ENCODE measurements at regions not wholly inside any gene's neighbourhood (a gene's known extent, or its start where the extent isn't known, plus 50 kb on each side); places are given as distances from the start of the nearest gene placed in this dataset.

GRCh38 chr1:163571950-163572349 lies 250.2 kb downstream of the NUF2 start:
- intact Hi-C loops (cut with DNase I) = no loop called here
- H3K27ac ChIP-seq = no peak overlapping the region
- no peak for DNase-seq
- no peak overlapping the region for H3K9ac ChIP-seq (ENCODE audit: low read depth in 2 of 2, low read length in 2 of 2)
- no peaks in the 10 kb centered on the region for H3K9me3 ChIP-seq
- H3K36me3 ChIP-seq = no peaks in the 10 kb centered on the region
- H3K4me1 ChIP-seq = no peaks in the 10 kb centered on the region
- no peaks in the 10 kb centered on the region for H3K27me3 ChIP-seq
- no peak for TF ChIP-seq CTCF (IDR thresholded peaks at IDR 0.05)
- H3K4me3 ChIP-seq = no peak overlapping the region

DNA sequence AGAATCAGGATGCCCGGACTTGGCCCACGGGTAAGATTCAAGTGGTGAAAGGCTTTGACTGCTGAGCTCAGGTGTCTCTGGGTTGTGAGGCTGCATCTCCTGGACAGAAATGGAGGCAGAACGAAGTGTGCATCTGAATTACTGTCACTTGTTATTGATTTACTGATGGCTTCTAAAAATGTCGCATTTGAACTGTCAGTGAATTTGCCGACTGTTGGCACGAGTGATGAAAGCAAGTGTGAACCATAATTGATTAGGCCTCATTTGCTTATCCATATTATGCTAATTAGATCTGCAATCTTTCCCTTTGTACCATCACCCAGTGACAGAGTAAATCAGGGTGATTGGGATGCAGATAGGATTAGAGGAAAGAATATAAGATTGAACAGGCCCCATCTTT lies 252.4 kb downstream of the NUF2 start:
- no peak for DNase-seq
- Histone ChIP-seq H3K27me3 (no peaks in the 10 kb centered on the region), H3K27ac (no peak overlapping the region), H3K36me3 (no peaks in the 10 kb centered on the region), H3K4me3 (no peak overlapping the region), H3K9ac (ENCODE audit: low read depth in 2 of 2, low read length in 2 of 2) (no peak overlapping the region), H3K9me3 (no peaks in the 10 kb centered on the region), H3K4me1 (no peaks in the 10 kb centered on the region)
- no peak for TF ChIP-seq CTCF (IDR thresholded peaks at IDR 0.05)
- intact Hi-C loops (cut with DNase I) = no loop called here

DNA sequence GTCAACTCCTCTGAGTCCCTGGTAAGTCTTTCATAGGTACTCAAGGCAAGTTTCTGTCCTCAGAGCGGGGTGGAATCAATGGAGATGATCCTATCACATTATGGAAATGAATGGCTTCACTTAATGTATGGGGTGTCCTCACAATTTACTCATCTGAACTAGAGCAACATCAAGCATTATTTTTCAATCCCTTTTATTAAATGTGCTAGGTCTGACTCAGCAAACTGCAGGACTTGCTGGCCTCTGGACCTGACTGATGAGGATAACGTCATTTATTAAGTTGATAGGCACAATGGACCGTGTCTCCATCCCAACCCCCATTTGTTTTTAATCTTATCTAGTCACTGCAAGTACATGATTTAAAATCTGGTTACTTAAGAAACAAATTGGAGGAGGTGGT lies 259.2 kb downstream of the NUF2 start:
- Histone ChIP-seq H3K9ac (ENCODE audit: low read depth in 2 of 2, low read length in 2 of 2) (no peak overlapping the region), H3K27ac (no peak overlapping the region), H3K36me3 (no peaks in the 10 kb centered on the region), H3K4me1 (no peaks in the 10 kb centered on the region), H3K9me3 (no peaks in the 10 kb centered on the region), H3K4me3 (no peak overlapping the region), H3K27me3 (no peaks in the 10 kb centered on the region)
- DNase-seq = no peak
- intact Hi-C loops (cut with DNase I) = no loop called here
- no peak for TF ChIP-seq CTCF (IDR thresholded peaks at IDR 0.05)

- Histone ChIP-seq H3K9ac (ENCODE audit: low read depth in 2 of 2, low read length in 2 of 2) (no peak overlapping the region), H3K9me3 (no peaks in the 10 kb centered on the region), H3K27me3 (no peaks in the 10 kb centered on the region), H3K4me1 (no peaks in the 10 kb centered on the region), H3K4me3 (no peak overlapping the region), H3K27ac (no peak overlapping the region), H3K36me3 (no peaks in the 10 kb centered on the region)
- intact Hi-C loops (cut with DNase I) = no loop called here
- no peak for DNase-seq
- TF ChIP-seq CTCF (IDR thresholded peaks at IDR 0.05) = no peak
These were observed 262.0 kb downstream of the NUF2 start for GRCh38 chr1:163583661-163584181.

GRCh38 chr1:163585796-163586195 lies 264.0 kb downstream of the NUF2 start:
- Histone ChIP-seq H3K4me1 (no peaks in the 10 kb centered on the region), H3K36me3 (no peaks in the 10 kb centered on the region), H3K4me3 (no peak overlapping the region), H3K9ac (ENCODE audit: low read depth in 2 of 2, low read length in 2 of 2) (no peak overlapping the region), H3K27me3 (no peaks in the 10 kb centered on the region), H3K27ac (no peak overlapping the region), H3K9me3 (no peaks in the 10 kb centered on the region)
- no peak for DNase-seq
- no peak for TF ChIP-seq CTCF (IDR thresholded peaks at IDR 0.05)
- intact Hi-C loops (cut with DNase I) = no loop called here

DNA sequence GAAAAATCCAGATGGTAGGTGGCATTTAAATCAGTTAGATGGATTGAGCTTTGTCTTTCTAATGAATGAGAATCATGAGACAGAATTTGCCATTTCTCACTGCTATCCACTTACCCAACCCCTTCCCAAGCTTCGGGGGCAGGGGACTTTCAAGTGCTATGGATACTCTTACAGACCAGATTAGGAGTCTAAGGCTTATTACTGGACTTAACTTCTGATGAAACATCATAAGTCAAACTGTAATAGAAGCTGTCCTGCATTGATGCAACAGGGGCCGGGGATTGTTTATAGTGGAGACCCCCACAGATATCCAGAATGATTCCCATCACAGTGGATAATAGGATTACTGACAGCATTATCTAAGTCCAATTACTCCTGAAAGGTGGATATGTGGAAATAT lies 267.0 kb downstream of the NUF2 start:
- intact Hi-C loops (cut with DNase I) = no loop called here

More for the DNA sequence above, 267.0 kb downstream of the NUF2 start:
- Histone ChIP-seq H3K36me3 (no peaks in the 10 kb centered on the region), H3K9me3 (no peaks in the 10 kb centered on the region), H3K4me1 (no peaks in the 10 kb centered on the region), H3K9ac (ENCODE audit: low read depth in 2 of 2, low read length in 2 of 2) (no peak overlapping the region), H3K27ac (no peak overlapping the region), H3K27me3 (no peaks in the 10 kb centered on the region), H3K4me3 (no peak overlapping the region)
- DNase-seq = no peak
- no peak for TF ChIP-seq CTCF (IDR thresholded peaks at IDR 0.05)
